AG04450 (cell line): ENCODE measurements at regions not wholly inside any gene's neighbourhood (a gene's known extent, or its start where the extent isn't known, plus 50 kb on each side); places are given as distances from the start of the nearest gene placed in this dataset.

Experiments
- CTCF ChIA-PET: fragments of 300-600, 350-600 bp; formaldehyde crosslinking; extraction: SDS; loops from one replicate; lab custom pipeline; 2022; ENCODE audit warnings: antibody characterized with exemption, inconsistent platforms; lab: Charles Lee
- POLR2A ChIA-PET: fragments of 350-600 bp; formaldehyde crosslinking; extraction: SDS; loops from one replicate; lab custom pipeline; 2021; ENCODE audit warnings: antibody characterized with exemption, inconsistent platforms; lab: Yijun Ruan, JAX
- DNase-seq: peaks from one replicate; pipeline ENCODE4 v3.0.0-alpha.2; 2011; ENCODE audit warnings: low read depth, low spot score
- H3K27ac ChIP-seq: one replicate; pipeline ENCODE4 v1.5.1; 2012; ENCODE audit warnings: low read depth, low read length, control low read depth
- H3K27me3 ChIP-seq: one replicate; pipeline ENCODE4 v1.6.0; 2012; ENCODE audit warnings: low read length; ENCODE audit not compliant: control insufficient read depth, insufficient read depth
- H3K4me3 ChIP-seq: 2 replicates; pipeline ENCODE4 v1.5.1; 2011; ENCODE audit warnings: mild to moderate bottlenecking, low read depth, low read length, control low read depth
- H3K9me3 ChIP-seq: 2 replicates; pipeline ENCODE4 v1.5.1; 2012; ENCODE audit warnings: low read length; ENCODE audit not compliant: control insufficient read depth, insufficient read depth
- CTCF ChIP-seq: IDR thresholded peaks from 2 replicates; pipeline ENCODE4 v1.5.1; 2011; ENCODE audit warnings: low read depth, low read length, control low read depth, inconsistent platforms

- no peaks in the 10 kb centered on the region for H3K27me3 ChIP-seq
- no peak for DNase-seq
- ChIA-PET POLR2A (no interaction called here), CTCF (no interaction called here)
- H3K4me3 ChIP-seq: no peak overlapping the region
- TF ChIP-seq CTCF: no peak
- H3K9me3 ChIP-seq: peaks cover 16% of the 10 kb centered on the region
- no peak overlapping the region for H3K27ac ChIP-seq
Measured at GRCh38 chr9:8071445-8071798, 271.8 kb upstream of the DMAC1 start.

- TF ChIP-seq CTCF: no peak
- ChIA-PET POLR2A (no interaction called here), CTCF (no interaction called here)
- no peak for DNase-seq
- Histone ChIP-seq H3K9me3 (peaks cover 16% of the 10 kb centered on the region), H3K27me3 (no peaks in the 10 kb centered on the region), H3K4me3 (no peak overlapping the region), H3K27ac (no peak overlapping the region)
Measured at GRCh38 chr9:8070779-8071444, 271.3 kb upstream of the DMAC1 start.

- TF ChIP-seq CTCF: no peak
- Histone ChIP-seq H3K27ac (no peak overlapping the region), H3K4me3 (no peak overlapping the region), H3K9me3 (peaks cover 9% of the 10 kb centered on the region), H3K27me3 (no peaks in the 10 kb centered on the region)
- no peak for DNase-seq
- CTCF ChIA-PET: interaction anchor here (0.8 kb wide), 1 partner anchor 834 kb away, joined by 3 read pairs; no protein-coding TSS in a partner anchor
- POLR2A ChIA-PET: no interaction called here
Measured at GRCh38 chr9:8062459-8062858, 262.9 kb upstream of the DMAC1 start.

GRCh38 chr9:8053501-8053900 lies 253.9 kb upstream of the DMAC1 start:
- ChIA-PET POLR2A (no interaction called here), CTCF (no interaction called here)
- TF ChIP-seq CTCF: no peak
- DNase-seq: no peak
- H3K27ac ChIP-seq: no peak overlapping the region
- H3K27me3 ChIP-seq: no peaks in the 10 kb centered on the region
- no peak overlapping the region for H3K4me3 ChIP-seq
- peaks cover 12% of the 10 kb centered on the region for H3K9me3 ChIP-seq

GRCh38 chr9:8052991-8053390 lies 253.4 kb upstream of the DMAC1 start:
- POLR2A ChIA-PET: no interaction called here
- H3K4me3 ChIP-seq: no peak overlapping the region
- H3K27ac ChIP-seq: no peak overlapping the region
- no peak for TF ChIP-seq CTCF
- H3K9me3 ChIP-seq: peaks cover 12% of the 10 kb centered on the region
- H3K27me3 ChIP-seq: no peaks in the 10 kb centered on the region
- DNase-seq: no peak
- CTCF ChIA-PET: no interaction called here
